ENCODE measurements at regions not wholly inside any gene's neighbourhood (a gene's known extent, or its start where the extent isn't known, plus 50 kb on each side); places are given as distances from the start of the nearest gene placed in this dataset.

- no peak for ATAC-seq
- H3K27me3 Mint-ChIP-seq: no peaks in the 10 kb centered on the region
Observed at GRCh38 chr18:27899893-27900292, 277.0 kb downstream of the CDH2 start.

GRCh38 chr18:27894746-27895145, 282.2 kb downstream of the CDH2 start:
- ATAC-seq: no peak
- no peak overlapping the region for H3K27ac Mint-ChIP-seq
- no peaks in the 10 kb centered on the region for H3K27me3 Mint-ChIP-seq
- H3K4me3 Mint-ChIP-seq: no peak overlapping the region
- H3K36me3 Mint-ChIP-seq: no peaks in the 10 kb centered on the region
- peaks cover 7% of the 10 kb centered on the region for H3K9me3 Mint-ChIP-seq
- no peaks in the 10 kb centered on the region for H3K4me1 Mint-ChIP-seq

More at GRCh38 chr18:27899893-27900292, 277.0 kb downstream of the CDH2 start:
- Mint-ChIP-seq H3K9me3 (peaks cover 10% of the 10 kb centered on the region), H3K4me1 (no peaks in the 10 kb centered on the region), H3K27ac (no peak overlapping the region), H3K36me3 (no peaks in the 10 kb centered on the region), H3K4me3 (no peak overlapping the region)

- no peak for ATAC-seq
- no peak overlapping the region for H3K4me3 Mint-ChIP-seq
- H3K4me1 Mint-ChIP-seq: no peaks in the 10 kb centered on the region
- H3K27me3 Mint-ChIP-seq: no peaks in the 10 kb centered on the region
- H3K36me3 Mint-ChIP-seq: no peaks in the 10 kb centered on the region
- no peak overlapping the region for H3K27ac Mint-ChIP-seq
- H3K9me3 Mint-ChIP-seq: peaks cover 5% of the 10 kb centered on the region
Observed at GRCh38 chr18:27887711-27888495, 289.0 kb downstream of the CDH2 start.

- H3K4me3 Mint-ChIP-seq: no peak overlapping the region
- H3K36me3 Mint-ChIP-seq: no peaks in the 10 kb centered on the region
- no peaks in the 10 kb centered on the region for H3K27me3 Mint-ChIP-seq
- no peak overlapping the region for H3K27ac Mint-ChIP-seq
- H3K9me3 Mint-ChIP-seq: peaks cover 5% of the 10 kb centered on the region
- no peak for ATAC-seq
- no peaks in the 10 kb centered on the region for H3K4me1 Mint-ChIP-seq
Observed at GRCh38 chr18:27887287-27887686, 289.6 kb downstream of the CDH2 start.

- Mint-ChIP-seq H3K9me3 (no peaks in the 10 kb centered on the region), H3K4me3 (no peak overlapping the region), H3K27ac (no peak overlapping the region), H3K36me3 (no peaks in the 10 kb centered on the region), H3K4me1 (no peaks in the 10 kb centered on the region), H3K27me3 (no peaks in the 10 kb centered on the region)
- ATAC-seq: no peak
Observed at GRCh38 chr18:27879540-27879939, 297.4 kb downstream of the CDH2 start.

GRCh38 chr18:27871726-27872125, 305.2 kb downstream of the CDH2 start:
- Mint-ChIP-seq H3K4me1 (no peaks in the 10 kb centered on the region), H3K27ac (no peak overlapping the region), H3K4me3 (no peak overlapping the region), H3K9me3 (peaks cover 8% of the 10 kb centered on the region), H3K36me3 (no peaks in the 10 kb centered on the region), H3K27me3 (no peaks in the 10 kb centered on the region)
- ATAC-seq: no peak

GRCh38 chr18:27869735-27870134, 307.2 kb downstream of the CDH2 start:
- no peaks in the 10 kb centered on the region for H3K36me3 Mint-ChIP-seq
- ATAC-seq: no peak
- H3K4me1 Mint-ChIP-seq: no peaks in the 10 kb centered on the region
- H3K9me3 Mint-ChIP-seq: peaks cover 11% of the 10 kb centered on the region
- no peak overlapping the region for H3K27ac Mint-ChIP-seq
- no peaks in the 10 kb centered on the region for H3K27me3 Mint-ChIP-seq
- H3K4me3 Mint-ChIP-seq: no peak overlapping the region

- no peaks in the 10 kb centered on the region for H3K36me3 Mint-ChIP-seq
- no peaks in the 10 kb centered on the region for H3K4me1 Mint-ChIP-seq
- no peak overlapping the region for H3K27ac Mint-ChIP-seq
- no peak for ATAC-seq
- no peak overlapping the region for H3K4me3 Mint-ChIP-seq
- peaks cover 6% of the 10 kb centered on the region for H3K9me3 Mint-ChIP-seq
- H3K27me3 Mint-ChIP-seq: no peaks in the 10 kb centered on the region
Observed at GRCh38 chr18:27865431-27865830, 311.5 kb downstream of the CDH2 start.

GRCh38 chr18:27863780-27864430, 313.0 kb downstream of the CDH2 start:
- Mint-ChIP-seq H3K4me3 (no peak overlapping the region), H3K36me3 (no peaks in the 10 kb centered on the region), H3K4me1 (no peaks in the 10 kb centered on the region), H3K27me3 (no peaks in the 10 kb centered on the region), H3K9me3 (peaks cover 6% of the 10 kb centered on the region), H3K27ac (no peak overlapping the region)
- no peak for ATAC-seq

GRCh38 chr18:27862041-27862682, 314.8 kb downstream of the CDH2 start:
- Mint-ChIP-seq H3K9me3 (peaks cover 3% of the 10 kb centered on the region), H3K4me1 (no peaks in the 10 kb centered on the region), H3K27ac (no peak overlapping the region), H3K36me3 (no peaks in the 10 kb centered on the region), H3K27me3 (no peaks in the 10 kb centered on the region), H3K4me3 (no peak overlapping the region)
- ATAC-seq: no peak

GRCh38 chr18:27861539-27861938, 315.4 kb downstream of the CDH2 start:
- no peaks in the 10 kb centered on the region for H3K36me3 Mint-ChIP-seq
- no peak for ATAC-seq
- no peaks in the 10 kb centered on the region for H3K27me3 Mint-ChIP-seq
- H3K4me3 Mint-ChIP-seq: no peak overlapping the region
- H3K9me3 Mint-ChIP-seq: peaks cover 3% of the 10 kb centered on the region
- no peak overlapping the region for H3K27ac Mint-ChIP-seq
- no peaks in the 10 kb centered on the region for H3K4me1 Mint-ChIP-seq

GRCh38 chr18:27860701-27861107, 316.2 kb downstream of the CDH2 start:
- peaks cover 3% of the 10 kb centered on the region for H3K9me3 Mint-ChIP-seq
- H3K27ac Mint-ChIP-seq: no peak overlapping the region
- H3K4me3 Mint-ChIP-seq: no peak overlapping the region
- no peak for ATAC-seq
- H3K27me3 Mint-ChIP-seq: no peaks in the 10 kb centered on the region
- no peaks in the 10 kb centered on the region for H3K36me3 Mint-ChIP-seq
- no peaks in the 10 kb centered on the region for H3K4me1 Mint-ChIP-seq

- Mint-ChIP-seq H3K27ac (no peak overlapping the region), H3K9me3 (no peaks in the 10 kb centered on the region), H3K4me3 (no peak overlapping the region), H3K4me1 (no peaks in the 10 kb centered on the region), H3K27me3 (no peaks in the 10 kb centered on the region), H3K36me3 (no peaks in the 10 kb centered on the region)
- ATAC-seq: no peak
Observed at GRCh38 chr18:27860011-27860410, 316.9 kb downstream of the CDH2 start.

GRCh38 chr18:27856820-27857219, 320.1 kb downstream of the CDH2 start:
- Mint-ChIP-seq H3K4me3 (no peak overlapping the region), H3K27ac (no peak overlapping the region), H3K4me1 (no peaks in the 10 kb centered on the region), H3K9me3 (peaks cover 6% of the 10 kb centered on the region), H3K27me3 (no peaks in the 10 kb centered on the region), H3K36me3 (no peaks in the 10 kb centered on the region)
- no peak for ATAC-seq

- Mint-ChIP-seq H3K9me3 (peaks cover 6% of the 10 kb centered on the region), H3K36me3 (no peaks in the 10 kb centered on the region), H3K27me3 (no peaks in the 10 kb centered on the region), H3K27ac (no peak overlapping the region), H3K4me1 (no peaks in the 10 kb centered on the region), H3K4me3 (no peak overlapping the region)
- no peak for ATAC-seq
Observed at GRCh38 chr18:27855486-27855885, 321.4 kb downstream of the CDH2 start.

- Mint-ChIP-seq H3K27me3 (no peaks in the 10 kb centered on the region), H3K4me1 (no peaks in the 10 kb centered on the region), H3K4me3 (no peak overlapping the region), H3K36me3 (no peaks in the 10 kb centered on the region), H3K27ac (no peak overlapping the region), H3K9me3 (peaks cover 6% of the 10 kb centered on the region)
- ATAC-seq: no peak
Observed at GRCh38 chr18:27854631-27855030, 322.3 kb downstream of the CDH2 start.

Data from stimulated activated memory B cell treated with anti-CD40 and anti-IgM and Interleukin-4, amounts not matched to agents 10 μg/mL and 1 μg/mL and 100 μg/mL, for 72 hours (primary cell).